Trophoblast cell (in vitro differentiated cells and primary cell): ENCODE measurements at regions not wholly inside any gene's neighbourhood (a gene's known extent, or its start where the extent isn't known, plus 50 kb on each side); places are given as distances from the start of the nearest gene placed in this dataset.
A peak's percentile ranks its signal among the peaks of the same experiment; 100 is the strongest.

Source experiments
- DNase-seq, 2 donors: peaks; one replicate each; pipeline ENCODE4 v3.0.0-alpha.2; 2016
- H2AFZ ChIP-seq: 2 replicates; pipeline ENCODE4 v1.6.1; 2013; ENCODE audit warnings: low read length, moderate library complexity, mild to moderate bottlenecking; ENCODE audit not compliant: insufficient read depth, poor library complexity
- H2AK5ac ChIP-seq: 2 replicates; pipeline ENCODE4 v1.6.1; 2013; ENCODE audit warnings: mild to moderate bottlenecking, low read length
- H2BK120ac ChIP-seq: 2 replicates; pipeline ENCODE4 v1.6.1; 2013; ENCODE audit warnings: low read length, mild to moderate bottlenecking, moderate library complexity; ENCODE audit not compliant: insufficient read depth, poor library complexity
- H2BK12ac ChIP-seq: 2 replicates; pipeline ENCODE4 v1.6.1; 2013; ENCODE audit warnings: mild to moderate bottlenecking, low read length, moderate library complexity
- H2BK5ac ChIP-seq: 2 replicates; pipeline ENCODE4 v1.6.1; 2013; ENCODE audit warnings: low read length, low read depth, moderate library complexity, mild to moderate bottlenecking; ENCODE audit not compliant: poor library complexity
- H3K14ac ChIP-seq: 2 replicates; pipeline ENCODE4 v1.6.1; 2013; ENCODE audit warnings: mild to moderate bottlenecking, low read length
- H3K18ac ChIP-seq: 2 replicates; pipeline ENCODE4 v1.6.1; 2013; ENCODE audit warnings: mild to moderate bottlenecking, low read length
- H3K23ac ChIP-seq: 2 replicates; pipeline ENCODE4 v1.6.1; 2013; ENCODE audit warnings: low read length
- H3K27ac ChIP-seq: 2 replicates; pipeline ENCODE4 v1.5.1; 2013; ENCODE audit warnings: low read depth, mild to moderate bottlenecking, inconsistent platforms, low read length, moderate library complexity
- H3K27me3 ChIP-seq: 2 replicates; pipeline ENCODE4 v1.6.1; 2013; ENCODE audit warnings: inconsistent platforms, mild to moderate bottlenecking, low read length, moderate library complexity; ENCODE audit not compliant: insufficient read depth
- H3K36me3 ChIP-seq, 2 experiments: 1 replicate in 1 of 2; 2 replicates in 1 of 2; pipeline ENCODE4 v1.6.1; 2013; ENCODE audit warnings: low read length in 2 of 2, mild to moderate bottlenecking in 2 of 2, moderate library complexity in 1 of 2; ENCODE audit not compliant: insufficient read depth in 2 of 2, control insufficient read depth in 1 of 2
- H3K4ac ChIP-seq: 2 replicates; pipeline ENCODE4 v1.6.1; 2013; ENCODE audit warnings: low read depth, mild to moderate bottlenecking, low read length, moderate library complexity
- H3K4me1 ChIP-seq, 2 experiments: 1 replicate in 1 of 2; 2 replicates in 1 of 2; pipeline ENCODE4 v1.6.1; 2013; ENCODE audit warnings: low read length in 2 of 2, mild to moderate bottlenecking in 2 of 2, moderate library complexity in 1 of 2; ENCODE audit not compliant: insufficient read depth in 2 of 2, control insufficient read depth in 1 of 2
- H3K4me2 ChIP-seq: 2 replicates; pipeline ENCODE4 v1.6.1; 2013; ENCODE audit warnings: inconsistent platforms, mild to moderate bottlenecking, low read length, moderate library complexity
- H3K4me3 ChIP-seq: 2 replicates; pipeline ENCODE4 v1.5.1; 2013; ENCODE audit warnings: mild to moderate bottlenecking, low read depth, low read length, inconsistent platforms
- H3K79me1 ChIP-seq: one replicate; pipeline ENCODE4 v1.6.1; 2013; ENCODE audit warnings: low read length
- H3K79me2 ChIP-seq: 2 replicates; pipeline ENCODE4 v1.6.1; 2013; ENCODE audit warnings: low read length, mild to moderate bottlenecking; ENCODE audit not compliant: control insufficient read depth, insufficient read depth, poor library complexity
- H3K9ac ChIP-seq: 2 replicates; pipeline ENCODE4 v1.6.1; 2013; ENCODE audit warnings: mild to moderate bottlenecking, low read length
- H3K9me3 ChIP-seq: 2 replicates; pipeline ENCODE4 v1.6.1; 2013; ENCODE audit warnings: low read depth, mild to moderate bottlenecking, control low read depth, inconsistent platforms, low read length; ENCODE audit not compliant: insufficient read depth
- H4K12ac ChIP-seq: 2 replicates; pipeline ENCODE4 v1.6.1; 2013; ENCODE audit warnings: low read depth, mild to moderate bottlenecking, low read length, moderate library complexity
- H4K8ac ChIP-seq: 2 replicates; pipeline ENCODE4 v1.6.1; 2013; ENCODE audit warnings: low read depth, mild to moderate bottlenecking, low read length, moderate library complexity
- H4K91ac ChIP-seq: one replicate; pipeline ENCODE4 v1.6.1; 2013; ENCODE audit warnings: low read depth, mild to moderate bottlenecking, low read length, moderate library complexity
- WGBS: extraction: QIAGEN DNeasy Blood & Tissue Kit; methylation state at CpG from one replicate; pipeline ENCODE4 v1.1.7; 2013; ENCODE audit warnings: missing lambda C conversion rate; ENCODE audit not compliant: insufficient read length, insufficient coverage; ENCODE audit errors: extremely low coverage; 5-methylcytosine and 5-hydroxymethylcytosine counted together

DNA sequence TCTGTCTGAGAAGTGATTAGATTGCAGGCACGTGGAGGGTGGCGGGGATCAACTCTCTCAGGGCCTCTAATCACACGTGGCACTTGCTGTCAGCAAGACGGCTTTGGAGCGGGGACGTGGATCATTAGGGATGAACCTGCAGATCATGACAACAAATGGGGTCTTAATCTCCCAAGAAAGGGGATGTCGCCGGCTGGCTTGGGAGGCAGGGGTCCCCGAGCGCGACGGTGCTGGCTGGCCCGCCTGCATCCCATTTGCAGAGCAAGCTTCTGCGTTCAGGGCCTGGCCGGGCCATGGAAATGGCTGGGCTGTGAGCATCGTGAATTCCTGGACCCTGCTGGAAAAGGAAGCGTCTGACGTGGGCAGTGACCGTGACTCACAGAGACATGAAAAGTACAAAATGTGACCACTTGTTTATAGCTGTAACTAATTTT, 85.1 kb upstream of the SHOX start:
- Histone ChIP-seq H4K91ac (no peak overlapping the region), H3K4ac (no peak overlapping the region), H3K14ac (no peak overlapping the region), H3K79me2 (no peaks in the 10 kb centered on the region), H3K27me3 (no peaks in the 10 kb centered on the region), H2AFZ (no peak overlapping the region), H3K4me1 (peaks cover 0 to 3% of the 10 kb centered on the region in 2 experiments), H4K12ac (no peak overlapping the region), H3K27ac (no peak overlapping the region), H3K36me3 (no peaks in the 10 kb centered on the region), H3K18ac (no peak overlapping the region), H2BK12ac (no peak overlapping the region), H3K79me1 (no peaks in the 10 kb centered on the region), H2BK5ac (no peak overlapping the region), H3K4me2 (no peak overlapping the region), H2BK120ac (no peak overlapping the region), H3K4me3 (peak overlapping the region; percentile 20), H2AK5ac (no peak overlapping the region), H4K8ac (no peak overlapping the region), H3K23ac (no peak overlapping the region), H3K9ac (no peak overlapping the region), H3K9me3 (no peaks in the 10 kb centered on the region)
- DNase-seq = no peak
- no CpG with 5 or more reads among the region's 19 CpGs for WGBS

DNA sequence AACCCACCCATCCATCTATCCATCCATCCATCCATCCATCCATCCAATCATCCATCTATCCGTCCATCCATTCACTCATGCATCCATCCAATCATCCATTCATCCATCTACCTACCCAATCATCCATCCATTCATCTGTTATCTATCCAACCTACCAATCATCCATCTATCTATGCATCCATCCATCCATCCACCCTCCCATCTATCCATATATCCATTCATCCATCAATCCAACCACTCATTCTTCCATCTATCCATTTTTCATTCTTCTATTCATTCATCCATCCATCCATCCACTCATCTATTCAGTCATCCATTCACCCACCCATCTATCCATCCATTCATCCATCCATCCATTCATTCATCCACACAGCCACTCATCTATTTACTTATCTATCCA, 80.1 kb upstream of the SHOX start:
- Histone ChIP-seq H3K4ac (no peak overlapping the region), H3K4me2 (no peak overlapping the region), H3K79me2 (no peaks in the 10 kb centered on the region), H3K23ac (no peak overlapping the region), H2BK5ac (no peak overlapping the region), H3K9me3 (peaks cover 2% of the 10 kb centered on the region), H3K27me3 (no peaks in the 10 kb centered on the region), H3K14ac (no peak overlapping the region), H3K36me3 (no peaks in the 10 kb centered on the region), H2BK120ac (no peak overlapping the region), H4K91ac (no peak overlapping the region), H3K79me1 (no peaks in the 10 kb centered on the region), H3K9ac (no peak overlapping the region), H2AK5ac (no peak overlapping the region), H4K8ac (no peak overlapping the region), H4K12ac (no peak overlapping the region), H2BK12ac (no peak overlapping the region), H3K4me1 (no peaks in the 10 kb centered on the region), H3K4me3 (no peak overlapping the region), H2AFZ (no peak overlapping the region), H3K18ac (no peak overlapping the region), H3K27ac (no peak overlapping the region)
- no peak for DNase-seq
- WGBS = 100% methylated on average over 1 of the region's 1 CpG

- no peak overlapping the region for H4K8ac ChIP-seq
- H3K4ac ChIP-seq = no peak overlapping the region
- no peak overlapping the region for H4K12ac ChIP-seq
- no peak overlapping the region for H3K18ac ChIP-seq
- H2AK5ac ChIP-seq = no peak overlapping the region
- no peak overlapping the region for H4K91ac ChIP-seq
- no peak overlapping the region for H3K23ac ChIP-seq
- H3K14ac ChIP-seq = no peak overlapping the region
- no peaks in the 10 kb centered on the region for H3K36me3 ChIP-seq
- H2BK5ac ChIP-seq = no peak overlapping the region
- H3K27me3 ChIP-seq = no peaks in the 10 kb centered on the region
- no peak overlapping the region for H2BK120ac ChIP-seq
- no peak overlapping the region for H2AFZ ChIP-seq
- H3K4me1 ChIP-seq = no peaks in the 10 kb centered on the region
- no peak overlapping the region for H3K4me2 ChIP-seq
- H3K79me2 ChIP-seq = no peaks in the 10 kb centered on the region
- no CpG with 5 or more reads among the region's 2 CpGs for WGBS
- no peaks in the 10 kb centered on the region for H3K79me1 ChIP-seq
- DNase-seq = no peak
- no peak overlapping the region for H3K9ac ChIP-seq
- peaks cover 2% of the 10 kb centered on the region for H3K9me3 ChIP-seq
- H3K4me3 ChIP-seq = no peak overlapping the region
- no peak overlapping the region for H3K27ac ChIP-seq
- H2BK12ac ChIP-seq = no peak overlapping the region
Observed at GRCh38 chrX:551306-551705, 79.3 kb upstream of the SHOX start.

DNA sequence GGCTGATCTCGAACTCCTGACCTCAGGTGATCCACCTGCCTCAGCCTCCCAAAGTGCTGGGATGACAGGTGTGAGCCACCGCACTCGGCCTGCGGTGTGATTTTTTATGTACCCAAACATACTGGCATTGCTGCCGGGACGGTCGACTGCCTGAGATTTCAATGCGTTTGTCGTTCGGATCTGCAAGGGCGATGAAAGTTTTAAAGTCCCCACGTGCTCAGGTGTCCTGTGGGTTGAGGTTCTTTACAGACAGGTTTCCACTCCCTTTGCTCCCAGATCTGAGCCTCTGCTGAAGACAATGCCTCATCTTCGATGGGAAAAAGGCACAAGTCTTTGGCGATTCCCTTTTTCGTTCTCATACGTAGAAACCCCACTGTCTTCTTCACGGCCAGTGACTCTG, 78.1 kb upstream of the SHOX start:
- Histone ChIP-seq H3K27me3 (no peaks in the 10 kb centered on the region), H3K79me1 (no peaks in the 10 kb centered on the region), H2AFZ (no peak overlapping the region), H4K12ac (no peak overlapping the region), H2BK120ac (no peak overlapping the region), H3K4me2 (no peak overlapping the region), H3K18ac (no peak overlapping the region), H3K79me2 (no peaks in the 10 kb centered on the region), H4K8ac (no peak overlapping the region), H3K9ac (no peak overlapping the region), H3K4ac (no peak overlapping the region), H3K14ac (no peak overlapping the region), H3K23ac (no peak overlapping the region), H2AK5ac (no peak overlapping the region), H3K27ac (no peak overlapping the region), H4K91ac (no peak overlapping the region), H3K4me3 (no peak overlapping the region), H3K9me3 (peaks cover 2% of the 10 kb centered on the region), H3K36me3 (no peaks in the 10 kb centered on the region), H2BK12ac (no peak overlapping the region), H2BK5ac (no peak overlapping the region), H3K4me1 (no peaks in the 10 kb centered on the region)
- no CpG with 5 or more reads among the region's 17 CpGs for WGBS
- no peak for DNase-seq
